LHCN-M2 (cell line): ENCODE measurements at regions not wholly inside any gene's neighbourhood (a gene's known extent, or its start where the extent isn't known, plus 50 kb on each side); places are given as distances from the start of the nearest gene placed in this dataset.

ENCODE experiments used
- DNase-seq: peaks from one replicate; pipeline ENCODE4 v3.0.0-alpha.2; 2012; ENCODE audit warnings: low read depth

- no peak for DNase-seq
Observed at GRCh38 chr15:70447928-70448698, 315.2 kb downstream of the UACA start.

GRCh38 chr15:70447521-70447920, 315.8 kb downstream of the UACA start:
- DNase-seq: no peak

GRCh38 chr15:70447081-70447480, 316.3 kb downstream of the UACA start:
- DNase-seq: no peak

GRCh38 chr15:70443486-70444273, 319.7 kb downstream of the UACA start:
- DNase-seq: no peak

GRCh38 chr15:70442616-70443321, 320.6 kb downstream of the UACA start:
- DNase-seq: no peak

GRCh38 chr15:70442211-70442610, 321.1 kb downstream of the UACA start:
- no peak for DNase-seq

- DNase-seq: no peak
Observed at GRCh38 chr15:70440416-70441138, 322.8 kb downstream of the UACA start.

GRCh38 chr15:70439880-70440279, 323.5 kb downstream of the UACA start:
- DNase-seq: no peak

- DNase-seq: no peak
Observed at GRCh38 chr15:70439304-70439877, 324.0 kb downstream of the UACA start.

- no peak for DNase-seq
Observed at GRCh38 chr15:70438776-70439175, 324.6 kb downstream of the UACA start.

- no peak for DNase-seq
Observed at GRCh38 chr15:70437882-70438451, 325.4 kb downstream of the UACA start.

- no peak for DNase-seq
Observed at GRCh38 chr15:70437089-70437488, 326.3 kb downstream of the UACA start.

- DNase-seq: no peak
Observed at GRCh38 chr15:70436428-70436827, 326.9 kb downstream of the UACA start.

GRCh38 chr15:70435872-70436271, 327.5 kb downstream of the UACA start:
- no peak for DNase-seq

GRCh38 chr15:70435369-70435768, 328.0 kb downstream of the UACA start:
- no peak for DNase-seq

GRCh38 chr15:70433586-70434324, 329.6 kb downstream of the UACA start:
- no peak for DNase-seq

GRCh38 chr15:70432924-70433495, 330.3 kb downstream of the UACA start:
- DNase-seq: no peak

- no peak for DNase-seq
Observed at GRCh38 chr15:70431854-70432253, 331.5 kb downstream of the UACA start.

- peak; percentile 34 for DNase-seq
Observed at GRCh38 chr15:70430069-70430468, 332.4 kb upstream of the TLE3 start.
